Cardiac fibroblast (primary cell): ENCODE measurements at regions not wholly inside any gene's neighbourhood (a gene's known extent, or its start where the extent isn't known, plus 50 kb on each side); places are given as distances from the start of the nearest gene placed in this dataset.
A peak's percentile ranks its signal among the peaks of the same experiment; 100 is the strongest.

Source experiments
- DNase-seq, 2 donors: peaks; one replicate each; pipeline versions ENCODE4 v3.0.0 to v3.0.0-alpha.2; 2010; ENCODE audit warnings: low read depth in 2 of 2
- H3K4me3 ChIP-seq, 2 donors: replicated peaks in 1 of 2; 1 replicate in 1 of 2; 2 replicates in 1 of 2; pipeline ENCODE4 v1.5.1; 2011; ENCODE audit warnings: low read depth in 2 of 2, low read length in 2 of 2, mild to moderate bottlenecking in 2 of 2, moderate library complexity in 1 of 2
- CTCF ChIP-seq: IDR thresholded peaks from one replicate; pipeline ENCODE4 v1.5.1; 2011; ENCODE audit warnings: low read depth, mild to moderate bottlenecking, low read length, inconsistent platforms

GRCh38 chr12:22986997-22987396, 362.0 kb downstream of the ETNK1 start:
- DNase-seq: peak in 1 of 2 donors; percentile 18
- no peak for TF ChIP-seq CTCF
- no peak overlapping the region for H3K4me3 ChIP-seq

- no peak for TF ChIP-seq CTCF
- no peak for DNase-seq
- no peak overlapping the region for H3K4me3 ChIP-seq
Observed at GRCh38 chr12:22990501-22990900, 365.5 kb downstream of the ETNK1 start.

GRCh38 chr12:22991250-22991844, 366.4 kb downstream of the ETNK1 start:
- TF ChIP-seq CTCF: no peak
- DNase-seq: no peak
- H3K4me3 ChIP-seq: no peak overlapping the region

- H3K4me3 ChIP-seq: no peak overlapping the region
- no peak for DNase-seq
- no peak for TF ChIP-seq CTCF
Observed at GRCh38 chr12:22993609-22994315, 368.8 kb downstream of the ETNK1 start.

- no peak for DNase-seq
- TF ChIP-seq CTCF: no peak
- H3K4me3 ChIP-seq: no peak overlapping the region
Observed at GRCh38 chr12:22994316-22994675, 369.3 kb downstream of the ETNK1 start.

GRCh38 chr12:23001487-23001886, 376.5 kb downstream of the ETNK1 start:
- TF ChIP-seq CTCF: no peak
- no peak overlapping the region for H3K4me3 ChIP-seq
- DNase-seq: peak in 1 of 2 donors; percentile 8
